Lung (tissue), 11 donors: ENCODE measurements at regions not wholly inside any gene's neighbourhood (a gene's known extent, or its start where the extent isn't known, plus 50 kb on each side); places are given as distances from the start of the nearest gene placed in this dataset.

Experiments
- ATAC-seq: fragments of 200-7000 bp; cut with Tn5 transposase; one replicate; pipeline ENCODE4 v1.9.1; 2020; ENCODE audit warnings: moderate number of reproducible peaks; ENCODE audit not compliant: insufficient read depth, low FRiP score
- DNase-seq, 3 donors: peaks; one replicate each; pipeline ENCODE4 v3.0.0-alpha.2; 2013 to 2017
- H3K27ac ChIP-seq, 2 donors: one replicate each; pipeline ENCODE4 v1.5.1; 2013; ENCODE audit warnings: mild to moderate bottlenecking in 2 of 2, moderate library complexity in 2 of 2, control low read depth in 1 of 2, inconsistent platforms in 1 of 2, low read depth in 1 of 2, low read length in 1 of 2
- H3K27me3 ChIP-seq, 3 donors: one replicate each; pipeline ENCODE4 v1.5.1; 2013; ENCODE audit warnings: low read length in 2 of 3; ENCODE audit not compliant: control insufficient read depth in 3 of 3, insufficient read depth in 3 of 3
- H3K36me3 ChIP-seq, 4 donors: one replicate each; pipeline ENCODE4 v1.5.1; 2013; ENCODE audit warnings: low read length in 4 of 4, mild to moderate bottlenecking in 1 of 4, moderate library complexity in 1 of 4; ENCODE audit not compliant: control insufficient read depth in 4 of 4, insufficient read depth in 4 of 4
- H3K4me1 ChIP-seq, 5 donors: one replicate each; pipeline ENCODE4 v1.5.1; 2013; ENCODE audit warnings: low read length in 5 of 5, mild to moderate bottlenecking in 2 of 5, moderate library complexity in 1 of 5; ENCODE audit not compliant: control insufficient read depth in 5 of 5, insufficient read depth in 5 of 5
- H3K4me3 ChIP-seq: one replicate; pipeline ENCODE4 v1.5.1; 2013; ENCODE audit warnings: mild to moderate bottlenecking, control low read depth, moderate library complexity
- H3K9ac ChIP-seq, 2 donors: one replicate each; pipeline ENCODE4 v1.5.1; 2013; ENCODE audit warnings: low read length in 2 of 2, control low read depth in 1 of 2; ENCODE audit not compliant: insufficient read depth in 1 of 2
- H3K9me3 ChIP-seq, 4 donors: one replicate each; pipeline ENCODE4 v1.5.1; 2013; ENCODE audit warnings: low read length in 3 of 4, mild to moderate bottlenecking in 1 of 4, moderate library complexity in 1 of 4; ENCODE audit not compliant: control insufficient read depth in 4 of 4, insufficient read depth in 3 of 4
- WGBS, 2 donors: extraction: QIAGEN DNeasy Blood & Tissue Kit; methylation state at CpG; one replicate each; pipeline ENCODE4 v1.1.7; 2013; 5-methylcytosine and 5-hydroxymethylcytosine counted together
- TF ChIP-seq, protein P1 (sequence below): IDR thresholded peaks from 2 replicates; pipeline ENCODE4 v1.5.1; 2012; ENCODE audit warnings: mild to moderate bottlenecking; ENCODE audit errors: control extremely low read depth, extremely low read depth
- donor health status: control.
- donor health status: control.
- donor health status: Bipolar disorder and iron deficiency.
- donor health status: healthy.
- donor health status: DM: yes; HTN: yes; CAD: no.

DNA sequence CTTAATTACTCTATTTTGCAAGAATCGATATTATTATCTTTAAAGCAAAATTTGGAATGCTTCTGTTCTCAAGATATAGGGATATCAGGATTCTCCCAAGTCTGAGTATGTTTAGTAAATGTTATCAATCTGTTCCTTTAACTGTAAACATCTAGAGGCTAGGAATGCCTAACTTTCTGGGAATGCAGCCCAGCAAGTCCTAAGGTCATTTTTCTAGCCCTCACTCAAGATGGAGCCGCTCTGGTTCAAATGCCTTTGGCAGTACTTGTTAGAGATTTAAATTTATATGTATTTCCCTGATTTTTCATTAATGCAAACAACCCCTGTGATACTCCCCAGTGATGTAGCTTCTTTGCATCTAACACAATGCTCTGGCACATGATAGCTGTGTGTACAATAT is 623.8 kb upstream of the LCORL start:
- 54 to 62% methylated on average over 2 of the region's 2 CpGs for WGBS, 2 donors
- DNase-seq, result peak; percentile 81 to 91 (median 91)
- TF ChIP-seq, protein P1, sequence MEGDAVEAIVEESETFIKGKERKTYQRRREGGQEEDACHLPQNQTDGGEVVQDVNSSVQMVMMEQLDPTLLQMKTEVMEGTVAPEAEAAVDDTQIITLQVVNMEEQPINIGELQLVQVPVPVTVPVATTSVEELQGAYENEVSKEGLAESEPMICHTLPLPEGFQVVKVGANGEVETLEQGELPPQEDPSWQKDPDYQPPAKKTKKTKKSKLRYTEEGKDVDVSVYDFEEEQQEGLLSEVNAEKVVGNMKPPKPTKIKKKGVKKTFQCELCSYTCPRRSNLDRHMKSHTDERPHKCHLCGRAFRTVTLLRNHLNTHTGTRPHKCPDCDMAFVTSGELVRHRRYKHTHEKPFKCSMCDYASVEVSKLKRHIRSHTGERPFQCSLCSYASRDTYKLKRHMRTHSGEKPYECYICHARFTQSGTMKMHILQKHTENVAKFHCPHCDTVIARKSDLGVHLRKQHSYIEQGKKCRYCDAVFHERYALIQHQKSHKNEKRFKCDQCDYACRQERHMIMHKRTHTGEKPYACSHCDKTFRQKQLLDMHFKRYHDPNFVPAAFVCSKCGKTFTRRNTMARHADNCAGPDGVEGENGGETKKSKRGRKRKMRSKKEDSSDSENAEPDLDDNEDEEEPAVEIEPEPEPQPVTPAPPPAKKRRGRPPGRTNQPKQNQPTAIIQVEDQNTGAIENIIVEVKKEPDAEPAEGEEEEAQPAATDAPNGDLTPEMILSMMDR, result no peak

DNA sequence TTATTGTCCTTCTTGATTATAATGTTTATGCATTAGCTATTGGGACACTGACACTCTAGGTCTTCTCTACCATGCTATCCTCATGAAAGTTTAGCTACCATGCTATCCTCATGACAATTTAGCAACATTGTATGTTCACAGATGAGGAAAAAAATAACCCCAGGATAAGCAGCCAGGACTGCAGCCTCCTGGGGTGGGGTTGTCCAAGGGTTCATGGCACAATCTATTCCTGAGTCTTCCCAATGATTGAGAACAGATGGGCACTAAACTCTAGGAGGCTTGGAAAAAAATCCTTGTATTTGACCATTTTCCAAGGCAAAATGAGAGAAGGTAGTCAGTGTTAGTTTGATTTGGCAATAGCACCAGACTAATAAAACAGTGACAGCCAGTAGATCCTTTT is 619.8 kb upstream of the LCORL start:
- no peaks in the 10 kb centered on the region for H3K36me3 ChIP-seq
- TF ChIP-seq, protein P1, result no peak
- H3K27ac ChIP-seq, result no peak overlapping the region
- DNase-seq, result no peak
- H3K27me3 ChIP-seq, result no peaks in the 10 kb centered on the region
- no peak overlapping the region for H3K4me3 ChIP-seq
- no peaks in the 10 kb centered on the region for H3K9me3 ChIP-seq
- peaks cover 0 to 53% (median 20%) of the 10 kb centered on the region in 5 donors for H3K4me1 ChIP-seq
- ATAC-seq, result no peak
- no peak overlapping the region for H3K9ac ChIP-seq

More for the DNA sequence above, 623.8 kb upstream of the LCORL start:
- no peak for ATAC-seq
- Histone ChIP-seq H3K27ac (no peak overlapping the region), H3K27me3 (no peaks in the 10 kb centered on the region), H3K4me1 (peaks cover 0 to 24% (median 9%) of the 10 kb centered on the region in 5 donors), H3K4me3 (no peak overlapping the region), H3K9me3 (peaks cover 0 to 4% (median 0%) of the 10 kb centered on the region in 4 donors), H3K9ac (no peak overlapping the region), H3K36me3 (no peaks in the 10 kb centered on the region)

DNA sequence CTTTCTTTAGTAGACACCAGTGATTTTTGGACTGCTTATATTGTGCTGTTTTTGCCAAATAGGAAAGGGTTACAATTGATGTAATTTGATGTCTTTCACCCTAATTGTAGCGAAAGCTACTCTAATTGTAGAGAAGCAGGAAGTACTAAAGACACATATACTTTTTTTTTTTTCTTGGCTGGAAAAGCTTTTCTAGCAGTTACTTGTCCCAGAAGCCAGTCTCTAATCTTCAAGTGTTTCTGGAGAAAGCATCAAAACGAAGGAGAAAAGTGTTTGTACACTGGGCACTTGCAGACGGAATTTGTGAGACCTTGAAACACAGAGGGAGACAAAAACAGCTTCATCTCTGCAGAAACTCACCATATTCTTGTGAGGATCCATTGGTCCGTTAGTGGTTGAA is 616.5 kb upstream of the LCORL start:
- DNase-seq (peak in 2 of 3 donors; percentile 92 to 93), ATAC-seq (no peak)
- TF ChIP-seq, protein P1, result no peak
- Histone ChIP-seq H3K36me3 (no peaks in the 10 kb centered on the region), H3K4me1 (peaks cover 0 to 45% (median 11%) of the 10 kb centered on the region in 5 donors), H3K4me3 (no peak overlapping the region), H3K9me3 (no peaks in the 10 kb centered on the region), H3K27me3 (no peaks in the 10 kb centered on the region), H3K27ac (no peak overlapping the region), H3K9ac (peak overlapping the region in 1 of 2 donors; percentile 23)
- WGBS, 2 donors, result 40 to 56% methylated on average over 4 of the region's 4 CpGs

DNA sequence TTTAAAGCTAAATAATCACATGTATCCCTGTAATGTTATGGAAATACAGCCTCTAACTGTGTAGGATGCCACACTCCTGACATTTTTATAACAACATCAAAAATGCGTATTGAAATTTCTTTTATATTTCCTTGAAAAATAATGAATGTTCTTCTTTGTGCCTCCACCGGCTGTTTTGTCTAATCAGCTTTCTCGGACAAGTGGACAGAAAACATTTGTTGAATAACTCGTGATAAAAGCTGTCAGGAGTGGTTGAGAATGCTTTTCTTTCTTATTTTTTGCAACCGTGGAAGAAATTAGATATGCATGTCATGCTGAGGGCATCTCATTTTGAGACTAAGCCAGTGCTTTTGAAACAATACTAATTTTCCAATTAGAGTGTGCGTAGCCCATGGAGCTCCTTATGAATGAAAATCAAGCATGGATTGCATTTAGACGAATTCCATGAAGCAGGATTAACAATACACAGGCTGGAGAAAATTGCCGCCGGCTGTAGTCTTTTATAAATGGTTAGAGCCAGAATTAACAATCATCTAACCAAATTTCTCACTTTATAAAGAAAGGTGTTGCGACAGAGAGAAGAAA is 614.5 kb upstream of the LCORL start:
- no peak overlapping the region for H3K27ac ChIP-seq
- no peak overlapping the region for H3K9ac ChIP-seq
- no peaks in the 10 kb centered on the region for H3K9me3 ChIP-seq
- ATAC-seq (no peak), DNase-seq (peak in 2 of 3 donors; percentile 50 to 61)
- TF ChIP-seq, protein P1, result no peak
- no peaks in the 10 kb centered on the region for H3K27me3 ChIP-seq
- peaks cover 0 to 60% (median 11%) of the 10 kb centered on the region in 5 donors for H3K4me1 ChIP-seq
- H3K36me3 ChIP-seq, result no peaks in the 10 kb centered on the region
- no peak overlapping the region for H3K4me3 ChIP-seq
- WGBS, 2 donors, result 67 to 81% methylated on average over 10 of the region's 10 CpGs
